ENCODE measurements at regions not wholly inside any gene's neighbourhood (a gene's known extent, or its start where the extent isn't known, plus 50 kb on each side); places are given as distances from the start of the nearest gene placed in this dataset.

DNA sequence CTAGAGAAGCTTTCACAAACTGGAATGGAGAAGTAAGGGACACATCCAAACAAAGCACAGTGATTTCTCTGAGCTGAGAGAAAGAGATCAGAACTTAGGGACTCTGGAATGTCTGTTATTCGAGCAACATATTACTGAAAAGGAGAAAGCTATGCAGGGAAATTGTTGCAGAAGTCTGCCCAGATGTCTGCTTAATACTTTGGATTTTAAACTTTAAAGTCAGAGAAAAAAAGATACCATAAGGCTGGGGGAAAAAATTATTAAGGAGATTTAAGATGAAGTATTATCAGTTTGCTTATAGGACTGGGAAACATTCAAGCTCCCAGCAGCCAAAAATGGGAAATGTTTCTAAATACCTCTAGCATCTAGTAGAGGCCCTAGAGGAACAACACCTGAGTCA lies 803.9 kb downstream of the TAF11L14 start:
- H3K36me3 ChIP-seq (ENCODE audit: control insufficient read depth in 2 of 4, insufficient read depth in 4 of 4, low read length in 3 of 4) = no peaks in the 10 kb centered on the region
- WGBS, 2 experiments (ENCODE audit: extremely low coverage in 1 of 2, insufficient coverage in 1 of 2, insufficient read length in 1 of 2, insufficient replicate concordance in 2 of 2, low coverage in 1 of 2, low lambda C conversion rate in 2 of 2, missing lambda C conversion rate in 1 of 2) = 90% methylated on average over 1 of the region's 1 CpG; no CpG with 5 or more reads in 1 of the 2 experiments
- H3K4ac ChIP-seq (replicated peaks; ENCODE audit: insufficient read length, low read depth, low read length) = no peak overlapping the region
- no peak overlapping the region for H3K23ac ChIP-seq (ENCODE audit: insufficient read length)
- no peak overlapping the region for H3K18ac ChIP-seq (ENCODE audit: extremely low read depth, low read length)
- no peak overlapping the region for H2BK12ac ChIP-seq (ENCODE audit: low read depth, low read length)
- H3K4me3 ChIP-seq (ENCODE audit: extremely low read depth in 1 of 4, insufficient read depth in 2 of 4, low read depth in 3 of 4, low read length in 4 of 4) = no peak overlapping the region
- H3K79me1 ChIP-seq (ENCODE audit: low read depth, low read length) = no peaks in the 10 kb centered on the region
- H2BK15ac ChIP-seq (ENCODE audit: low read length) = no peak overlapping the region
- H3K27ac ChIP-seq (ENCODE audit: low read depth, low read length) = no peak overlapping the region
- no peak overlapping the region for H2BK5ac ChIP-seq (ENCODE audit: low read depth, low read length)
- no peak overlapping the region for H3K9ac ChIP-seq (replicated peaks in 1 of 4; ENCODE audit: extremely low read depth in 1 of 4, low read depth in 3 of 4, low read length in 3 of 4)
- no peak overlapping the region for H3K14ac ChIP-seq (ENCODE audit: insufficient read length)
- H4K8ac ChIP-seq (ENCODE audit: extremely low read depth, insufficient read depth, low read length) = no peak overlapping the region
- POLR2A ChIA-PET (ENCODE audit: partially characterized antibody) = no interaction called here
- CTCF ChIA-PET (ENCODE audit: partially characterized antibody) = interaction anchor here (0.7 kb wide), 1 partner anchor 1047 kb away, joined by 3 read pairs; no protein-coding TSS in a partner anchor
- H2AFZ ChIP-seq (ENCODE audit: low read length) = no peak overlapping the region
- no peaks in the 10 kb centered on the region for H3K23me2 ChIP-seq (ENCODE audit: low read depth, low read length)
- no peaks in the 10 kb centered on the region for H4K20me1 ChIP-seq (replicated peaks in 1 of 2; ENCODE audit: control insufficient read depth in 1 of 2, insufficient read depth in 2 of 2, low read length in 2 of 2)
- no peak overlapping the region for H2BK20ac ChIP-seq (ENCODE audit: low read length)
- 0 out of 4 replicates have a peak, but pooled peaks cover 3 to 4% of the 10 kb centered on the region in 2 experiments for H3K9me3 ChIP-seq (ENCODE audit: insufficient read depth in 2 of 2, low read depth in 1 of 2, low read length in 1 of 2)
- H3K4me2 ChIP-seq (ENCODE audit: insufficient read depth in 1 of 2, low read depth in 2 of 2, low read length in 2 of 2) = no peak overlapping the region
- no peak for FAIRE-seq
- H2AK5ac ChIP-seq (ENCODE audit: low read depth, low read length) = no peak overlapping the region
- H2BK120ac ChIP-seq (replicated peaks; ENCODE audit: low read depth, low read length) = no peak overlapping the region
- H4K5ac ChIP-seq (ENCODE audit: insufficient read length, low read depth, low read length) = no peak overlapping the region
- no peaks in the 10 kb centered on the region for H3K27me3 ChIP-seq (replicated peaks in 1 of 4; ENCODE audit: control insufficient read depth in 3 of 4, extremely low read depth in 1 of 4, insufficient read depth in 3 of 4, low read length in 3 of 4)
- no peaks in the 10 kb centered on the region for H3K4me1 ChIP-seq (replicated peaks in 1 of 4; ENCODE audit: control insufficient read depth in 3 of 4, insufficient read depth in 4 of 4, low read length in 3 of 4)
- DNase-seq (ENCODE audit: low read depth in 1 of 2, low spot score in 2 of 2) = no peak
- H3K56ac ChIP-seq (replicated peaks; ENCODE audit: insufficient read length, low read depth, low read length) = no peak overlapping the region
- no peaks in the 10 kb centered on the region for H3K79me2 ChIP-seq (ENCODE audit: control insufficient read depth in 1 of 2, insufficient read depth in 2 of 2, low read length in 2 of 2)
- H4K91ac ChIP-seq (replicated peaks; ENCODE audit: insufficient read length, low read length) = no peak overlapping the region
- TF ChIP-seq RNF2 (IDR thresholded peaks at IDR 0.05; ENCODE audit: borderline replicate concordance, low read depth, low read length, missing control alignments, poor library complexity, severe bottlenecking) (no peak), GABPA (IDR thresholded peaks at IDR 0.05; ENCODE audit: borderline replicate concordance, insufficient read depth, low read length) (no peak), BRCA1 (IDR thresholded peaks at IDR 0.05; ENCODE audit: low read depth, low read length) (no peak), FOSL1 (IDR thresholded peaks at IDR 0.05; ENCODE audit: insufficient read depth, low read depth, low read length) (no peak), SAP30 (IDR thresholded peaks at IDR 0.05; ENCODE audit: insufficient read depth, insufficient replicate concordance, low read length) (no peak), PHF8 (conservative IDR thresholded peaks at IDR 0.05; ENCODE audit: low read depth, low read length) (no peak), KDM1A (IDR thresholded peaks at IDR 0.05; ENCODE audit: borderline replicate concordance, low read length) (no peak), ASH2L (IDR thresholded peaks at IDR 0.05; ENCODE audit: low read length) (no peak), MAFK (IDR thresholded peaks at IDR 0.05; ENCODE audit: low read depth, low read length) (no peak), CTBP2 (IDR thresholded peaks at IDR 0.05; ENCODE audit: borderline replicate concordance, insufficient read depth, insufficient read length, low read length) (no peak), BACH1 (IDR thresholded peaks at IDR 0.05; ENCODE audit: low read length) (no peak)
- TF ChIP-seq, protein P1, sequence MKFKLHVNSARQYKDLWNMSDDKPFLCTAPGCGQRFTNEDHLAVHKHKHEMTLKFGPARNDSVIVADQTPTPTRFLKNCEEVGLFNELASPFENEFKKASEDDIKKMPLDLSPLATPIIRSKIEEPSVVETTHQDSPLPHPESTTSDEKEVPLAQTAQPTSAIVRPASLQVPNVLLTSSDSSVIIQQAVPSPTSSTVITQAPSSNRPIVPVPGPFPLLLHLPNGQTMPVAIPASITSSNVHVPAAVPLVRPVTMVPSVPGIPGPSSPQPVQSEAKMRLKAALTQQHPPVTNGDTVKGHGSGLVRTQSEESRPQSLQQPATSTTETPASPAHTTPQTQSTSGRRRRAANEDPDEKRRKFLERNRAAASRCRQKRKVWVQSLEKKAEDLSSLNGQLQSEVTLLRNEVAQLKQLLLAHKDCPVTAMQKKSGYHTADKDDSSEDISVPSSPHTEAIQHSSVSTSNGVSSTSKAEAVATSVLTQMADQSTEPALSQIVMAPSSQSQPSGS (IDR thresholded peaks at IDR 0.05; ENCODE audit: low read length) = no peak

Data from H1 (cell line).